Peyer's patch (tissue), 4 donors: ENCODE measurements at regions not wholly inside any gene's neighbourhood (a gene's known extent, or its start where the extent isn't known, plus 50 kb on each side); places are given as distances from the start of the nearest gene placed in this dataset.

Source experiments
- CTCF ChIP-seq, 6 experiments: fragments of 450-650 bp in 4 of 6; fragments of 200-600 bp in 2 of 6; sonication (generic) in 1 of 6; IDR thresholded peaks; one replicate each; pipeline ENCODE4 v1.5.1; 2017 to 2019; ENCODE audit warnings: antibody characterized with exemption in 6 of 6, mild to moderate bottlenecking in 3 of 6, moderate library complexity in 1 of 6
- POLR2A ChIP-seq, 2 donors: fragments of 450-650 bp; IDR thresholded peaks; one replicate each; pipeline ENCODE4 v1.5.1; 2017; ENCODE audit warnings: antibody characterized with exemption in 2 of 2, mild to moderate bottlenecking in 2 of 2, moderate library complexity in 2 of 2

GRCh38 chr16:13569986-13570385, 350.0 kb upstream of the ERCC4 start:
- TF ChIP-seq CTCF (IDR thresholded peaks at IDR 0.05): no peak
- no peak for TF ChIP-seq POLR2A (IDR thresholded peaks at IDR 0.05)
